OCI-LY7 (cell line): ENCODE measurements at regions not wholly inside any gene's neighbourhood (a gene's known extent, or its start where the extent isn't known, plus 50 kb on each side); places are given as distances from the start of the nearest gene placed in this dataset.

ENCODE experiments used
- EZH2phosphoT487 ChIP-seq: fragments of 200-600 bp; sonication (generic); IDR thresholded peaks from 2 replicates; pipeline ENCODE4 v1.6.1; 2018; ENCODE audit warnings: low read depth, borderline replicate concordance, mild to moderate bottlenecking, mixed run types, antibody characterized with exemption, low read length, moderate library complexity, mixed read lengths
- TF ChIP-seq, protein P1 (sequence below): fragments of 200-600 bp; sonication (generic); conservative IDR thresholded peaks from 2 replicates; pipeline ENCODE4 v1.5.1; 2014; ENCODE audit warnings: mild to moderate bottlenecking, antibody characterized with exemption, low read length, moderate library complexity, mixed read lengths

GRCh38 chr12:105820429-105821125 is 318.2 kb downstream of the NUAK1 start:
- TF ChIP-seq, protein P1, sequence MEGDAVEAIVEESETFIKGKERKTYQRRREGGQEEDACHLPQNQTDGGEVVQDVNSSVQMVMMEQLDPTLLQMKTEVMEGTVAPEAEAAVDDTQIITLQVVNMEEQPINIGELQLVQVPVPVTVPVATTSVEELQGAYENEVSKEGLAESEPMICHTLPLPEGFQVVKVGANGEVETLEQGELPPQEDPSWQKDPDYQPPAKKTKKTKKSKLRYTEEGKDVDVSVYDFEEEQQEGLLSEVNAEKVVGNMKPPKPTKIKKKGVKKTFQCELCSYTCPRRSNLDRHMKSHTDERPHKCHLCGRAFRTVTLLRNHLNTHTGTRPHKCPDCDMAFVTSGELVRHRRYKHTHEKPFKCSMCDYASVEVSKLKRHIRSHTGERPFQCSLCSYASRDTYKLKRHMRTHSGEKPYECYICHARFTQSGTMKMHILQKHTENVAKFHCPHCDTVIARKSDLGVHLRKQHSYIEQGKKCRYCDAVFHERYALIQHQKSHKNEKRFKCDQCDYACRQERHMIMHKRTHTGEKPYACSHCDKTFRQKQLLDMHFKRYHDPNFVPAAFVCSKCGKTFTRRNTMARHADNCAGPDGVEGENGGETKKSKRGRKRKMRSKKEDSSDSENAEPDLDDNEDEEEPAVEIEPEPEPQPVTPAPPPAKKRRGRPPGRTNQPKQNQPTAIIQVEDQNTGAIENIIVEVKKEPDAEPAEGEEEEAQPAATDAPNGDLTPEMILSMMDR = no peak
- TF ChIP-seq EZH2phosphoT487 = no peak
